Keratinocyte (primary cell): ENCODE measurements at regions not wholly inside any gene's neighbourhood (a gene's known extent, or its start where the extent isn't known, plus 50 kb on each side); places are given as distances from the start of the nearest gene placed in this dataset.

Experiments
- DNase-seq: peaks from one replicate; pipeline ENCODE4 v3.0.0-alpha.2; 2011; ENCODE audit warnings: low read depth, missing footprints, low spot score
- FAIRE-seq: peaks from 2 replicates; lab custom pipeline; 2011; peaks lifted over from hg19 to GRCh38; lab: Jason Lieb, UNC
- H2AFZ ChIP-seq: 2 replicates; pipeline ENCODE4 v1.6.0; 2012; ENCODE audit warnings: low read length, control low read depth, inconsistent platforms; ENCODE audit not compliant: control insufficient read depth
- H3K27ac ChIP-seq: 2 replicates; pipeline ENCODE4 v1.5.1; 2011; ENCODE audit warnings: low read length; ENCODE audit not compliant: control insufficient read depth, insufficient read depth
- H3K27me3 ChIP-seq: 3 replicates; pipeline ENCODE4 v1.6.0; 2011; ENCODE audit warnings: low read length; ENCODE audit not compliant: control insufficient read depth, insufficient read depth; ENCODE audit errors: extremely low read depth
- H3K36me3 ChIP-seq, 2 experiments: 2 replicates in 1 of 2; 3 replicates in 1 of 2; pipeline ENCODE4 v1.5.1; 2011; ENCODE audit warnings: low read length in 2 of 2, mild to moderate bottlenecking in 1 of 2; ENCODE audit not compliant: control insufficient read depth in 2 of 2, insufficient read depth in 2 of 2; ENCODE audit errors: extremely low read depth in 1 of 2
- H3K4me1 ChIP-seq: 3 replicates; pipeline ENCODE4 v1.5.1; 2011; ENCODE audit warnings: low read length; ENCODE audit not compliant: control insufficient read depth, insufficient read depth; ENCODE audit errors: extremely low read depth
- H3K4me2 ChIP-seq: 3 replicates; pipeline ENCODE4 v1.6.0; 2011; ENCODE audit warnings: low read depth, low read length; ENCODE audit not compliant: control insufficient read depth, insufficient read depth; ENCODE audit errors: extremely low read depth
- H3K4me3 ChIP-seq, 3 experiments: fragments of 200-600 bp in 1 of 3; sonication (generic) in 1 of 3; 2 replicates in 2 of 3; 3 replicates in 1 of 3; pipeline ENCODE4 v1.5.1; 2011 to 2016; ENCODE audit warnings: low read length in 3 of 3, mild to moderate bottlenecking in 3 of 3, control low read depth in 2 of 3, inconsistent platforms in 1 of 3, low read depth in 1 of 3, mixed read lengths in 1 of 3, mixed run types in 1 of 3, moderate library complexity in 1 of 3; ENCODE audit not compliant: control insufficient read depth in 2 of 3, insufficient read depth in 2 of 3; ENCODE audit errors: extremely low read depth in 1 of 3
- H3K79me2 ChIP-seq: 2 replicates; pipeline ENCODE4 v1.6.0; 2012; ENCODE audit warnings: low read length; ENCODE audit not compliant: control insufficient read depth, insufficient read depth
- H3K9ac ChIP-seq: 3 replicates; pipeline ENCODE4 v1.6.0; 2011; ENCODE audit warnings: low read length; ENCODE audit not compliant: control insufficient read depth, insufficient read depth; ENCODE audit errors: extremely low read depth
- H3K9me1 ChIP-seq: 3 replicates; pipeline ENCODE4 v1.6.0; 2011; ENCODE audit warnings: low read length; ENCODE audit not compliant: control insufficient read depth, insufficient read depth; ENCODE audit errors: extremely low read depth
- H3K9me3 ChIP-seq: 2 replicates; pipeline ENCODE4 v1.5.1; 2012; ENCODE audit warnings: low read depth, low read length; ENCODE audit not compliant: control insufficient read depth
- H4K20me1 ChIP-seq: 3 replicates; pipeline ENCODE4 v1.6.0; 2011; ENCODE audit warnings: low read length; ENCODE audit not compliant: control insufficient read depth, insufficient read depth; ENCODE audit errors: extremely low read depth
- EZH2 ChIP-seq: IDR thresholded peaks from one replicate; pipeline ENCODE4 v1.6.1; 2012; ENCODE audit warnings: inconsistent platforms, mild to moderate bottlenecking, low read length, moderate library complexity
- dilution Hi-C: fragments of 300-500 bp; cut with MboI; formaldehyde crosslinking; loops from one replicate; pipeline ENCODE4 v1.7.0; 2020; ENCODE audit warnings: low sequenced_read_pairs; ENCODE audit not compliant: extremely low pct_ligation_motif_present
- TF ChIP-seq, protein P1 (sequence below), 3 experiments: IDR thresholded peaks in 1 of 3; conservative IDR thresholded peaks in 1 of 3; optimal IDR thresholded peaks in 1 of 3; 2 replicates in 2 of 3; 3 replicates in 1 of 3; pipeline versions ENCODE3 to v1.5.1; 2011; ENCODE audit warnings: low read length in 3 of 3, mild to moderate bottlenecking in 3 of 3, moderate library complexity in 2 of 3, control low read depth in 1 of 3, inconsistent platforms in 1 of 3; ENCODE audit not compliant: insufficient read depth in 2 of 3; ENCODE audit errors: extremely low read depth in 1 of 3

DNA sequence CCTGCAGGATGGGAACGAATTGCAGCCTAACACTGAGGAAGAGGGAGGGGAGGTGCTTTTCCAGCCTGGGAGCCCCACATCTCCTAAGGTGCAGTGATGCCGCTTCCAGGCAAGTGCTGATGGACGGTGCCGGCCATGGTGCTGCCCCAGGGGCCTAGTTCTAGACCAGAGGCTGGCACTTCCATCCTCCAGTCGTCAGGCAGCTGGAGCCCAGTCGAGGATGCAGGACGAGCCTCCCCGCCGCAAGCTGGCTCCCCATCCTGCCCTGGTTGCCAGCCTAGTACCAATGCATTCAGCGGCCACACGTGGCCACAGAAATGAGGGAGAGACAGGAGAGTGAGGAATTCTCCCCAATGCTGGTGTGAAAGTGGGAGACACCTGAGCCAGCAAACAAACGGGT lies 413.5 kb downstream of the ZNF516 start:
- Histone ChIP-seq H2AFZ (no peak overlapping the region), H4K20me1 (no peaks in the 10 kb centered on the region), H3K4me2 (no peak overlapping the region), H3K27me3 (no peaks in the 10 kb centered on the region), H3K36me3 (no peaks in the 10 kb centered on the region), H3K4me1 (no peaks in the 10 kb centered on the region), H3K9ac (no peak overlapping the region), H3K27ac (no peak overlapping the region), H3K4me3 (no peak overlapping the region), H3K79me2 (no peaks in the 10 kb centered on the region), H3K9me1 (no peaks in the 10 kb centered on the region), H3K9me3 (no peaks in the 10 kb centered on the region)
- FAIRE-seq (no peak), DNase-seq (no peak)
- dilution Hi-C loops = no loop called here
- TF ChIP-seq, protein P1, sequence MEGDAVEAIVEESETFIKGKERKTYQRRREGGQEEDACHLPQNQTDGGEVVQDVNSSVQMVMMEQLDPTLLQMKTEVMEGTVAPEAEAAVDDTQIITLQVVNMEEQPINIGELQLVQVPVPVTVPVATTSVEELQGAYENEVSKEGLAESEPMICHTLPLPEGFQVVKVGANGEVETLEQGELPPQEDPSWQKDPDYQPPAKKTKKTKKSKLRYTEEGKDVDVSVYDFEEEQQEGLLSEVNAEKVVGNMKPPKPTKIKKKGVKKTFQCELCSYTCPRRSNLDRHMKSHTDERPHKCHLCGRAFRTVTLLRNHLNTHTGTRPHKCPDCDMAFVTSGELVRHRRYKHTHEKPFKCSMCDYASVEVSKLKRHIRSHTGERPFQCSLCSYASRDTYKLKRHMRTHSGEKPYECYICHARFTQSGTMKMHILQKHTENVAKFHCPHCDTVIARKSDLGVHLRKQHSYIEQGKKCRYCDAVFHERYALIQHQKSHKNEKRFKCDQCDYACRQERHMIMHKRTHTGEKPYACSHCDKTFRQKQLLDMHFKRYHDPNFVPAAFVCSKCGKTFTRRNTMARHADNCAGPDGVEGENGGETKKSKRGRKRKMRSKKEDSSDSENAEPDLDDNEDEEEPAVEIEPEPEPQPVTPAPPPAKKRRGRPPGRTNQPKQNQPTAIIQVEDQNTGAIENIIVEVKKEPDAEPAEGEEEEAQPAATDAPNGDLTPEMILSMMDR (optimal IDR thresholded peaks at IDR 0.05 in 1 of 3, IDR thresholded peaks at IDR 0.05 in 1 of 3, conservative IDR thresholded peaks at IDR 0.05 in 1 of 3; ENCODE audit: extremely low read depth in 1 of 3, insufficient read depth in 2 of 3, low read length in 3 of 3) = no peak
- TF ChIP-seq EZH2 = no peak

DNA sequence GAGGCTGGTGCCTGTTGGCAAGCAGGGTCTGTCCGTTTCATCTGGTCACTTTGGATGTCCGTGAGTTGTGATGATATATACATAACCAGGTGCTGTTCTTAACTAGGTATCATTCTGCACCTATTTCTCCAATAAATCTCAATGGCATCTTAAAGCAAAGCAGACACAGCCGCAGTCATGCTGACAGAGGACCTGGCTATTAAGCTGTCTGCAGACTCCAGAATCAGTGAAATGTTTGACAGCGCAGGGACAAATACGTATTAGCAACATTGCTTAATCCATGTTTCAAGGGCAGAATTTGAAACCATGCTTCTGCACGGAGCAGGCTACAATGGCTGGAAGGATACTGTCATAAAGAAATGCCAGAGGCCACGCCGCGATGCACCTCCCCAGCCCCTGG lies 414.6 kb downstream of the ZNF516 start:
- Histone ChIP-seq H3K36me3 (no peaks in the 10 kb centered on the region), H3K9me1 (no peaks in the 10 kb centered on the region), H3K4me1 (no peaks in the 10 kb centered on the region), H3K27me3 (no peaks in the 10 kb centered on the region), H3K9me3 (no peaks in the 10 kb centered on the region), H3K27ac (no peak overlapping the region), H4K20me1 (no peaks in the 10 kb centered on the region), H3K9ac (no peak overlapping the region), H3K4me3 (no peak overlapping the region), H3K79me2 (no peaks in the 10 kb centered on the region), H2AFZ (no peak overlapping the region), H3K4me2 (no peak overlapping the region)
- no peak for FAIRE-seq
- TF ChIP-seq, protein P1 (optimal IDR thresholded peaks at IDR 0.05 in 1 of 3, IDR thresholded peaks at IDR 0.05 in 1 of 3, conservative IDR thresholded peaks at IDR 0.05 in 1 of 3; ENCODE audit: extremely low read depth in 1 of 3, insufficient read depth in 2 of 3, low read length in 3 of 3) = no peak
- TF ChIP-seq EZH2 = no peak
- dilution Hi-C loops = no loop called here
- DNase-seq = no peak
